ENCODE measurements at regions not wholly inside any gene's neighbourhood (a gene's known extent, or its start where the extent isn't known, plus 50 kb on each side); places are given as distances from the start of the nearest gene placed in this dataset.
"Not testable (repeated sequence)": the region's sequence is repeated elsewhere in the genome, so short reads cannot be mapped to it uniquely, and the experiment has no call there.

DNA sequence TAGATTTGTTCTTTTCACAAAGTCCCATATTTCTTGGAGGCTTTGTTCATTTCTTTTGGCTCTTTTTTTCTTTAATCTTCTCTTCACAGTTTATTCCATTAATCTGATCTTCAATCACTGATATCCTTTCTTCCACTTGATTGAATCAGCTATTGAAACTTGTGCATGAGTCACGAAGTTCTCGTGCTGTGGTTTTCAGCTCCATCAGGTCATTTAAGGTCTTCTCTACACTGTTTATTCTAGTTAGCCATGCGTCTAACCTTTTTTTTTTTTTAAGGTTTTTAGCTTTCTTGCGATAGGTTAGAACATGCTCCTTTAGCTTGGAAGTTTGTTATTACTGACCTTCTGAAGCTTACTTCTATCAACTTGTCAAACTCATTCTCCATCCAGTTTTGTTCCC, 65.8 kb upstream of the TP53I11 start:
- not testable (repeated sequence) for TF ChIP-seq POLR2A (IDR thresholded peaks at IDR 0.05; ENCODE audit: low read depth, low read length); POLR2AphosphoS5 (IDR thresholded peaks at IDR 0.05; ENCODE audit: low read depth, low read length); TAF1 (IDR thresholded peaks at IDR 0.05; ENCODE audit: low read depth, low read length); PAX5 (IDR thresholded peaks at IDR 0.05; ENCODE audit: insufficient read depth, low read length, severe bottlenecking); POU2F2 (IDR thresholded peaks at IDR 0.05; ENCODE audit: low read depth, low read length); SPI1 (IDR thresholded peaks at IDR 0.05; ENCODE audit: low read depth, low read length)
